Esophagus muscularis mucosa (tissue), 4 donors: ENCODE measurements at regions not wholly inside any gene's neighbourhood (a gene's known extent, or its start where the extent isn't known, plus 50 kb on each side); places are given as distances from the start of the nearest gene placed in this dataset.

Experiments
- DNase-seq: peaks from one replicate; pipeline ENCODE4 v3.0.0-alpha.2; 2017; ENCODE audit errors: extremely low spot score
- H3K27ac ChIP-seq, 4 donors: fragments of 200-600 bp; sonication (generic); replicated peaks in 1 of 4; 1 replicate in 3 of 4; 2 replicates in 1 of 4; pipeline ENCODE4 v1.5.1; 2016 to 2019; ENCODE audit warnings: mild to moderate bottlenecking in 1 of 4
- H3K27me3 ChIP-seq, 4 donors: fragments of 200-600 bp; sonication (generic); one replicate each; pipeline versions ENCODE4 v1.5.1 to v1.6.0; 2016 to 2019
- H3K36me3 ChIP-seq, 4 donors: fragments of 200-600 bp; sonication (generic); one replicate each; pipeline ENCODE4 v1.5.1; 2016 to 2019
- H3K4me1 ChIP-seq, 4 donors: fragments of 200-600 bp; sonication (generic); one replicate each; pipeline ENCODE4 v1.5.1; 2016 to 2019
- H3K4me3 ChIP-seq, 4 donors: fragments of 200-600 bp; sonication (generic); 1 replicate in 2 of 4; 2 replicates in 2 of 4; pipeline ENCODE4 v1.5.1; 2016 to 2019; ENCODE audit warnings: mild to moderate bottlenecking in 4 of 4, moderate library complexity in 1 of 4
- H3K9me3 ChIP-seq, 4 donors: fragments of 200-600 bp; sonication (generic); 1 replicate in 3 of 4; 2 replicates in 1 of 4; pipeline ENCODE4 v1.5.1; 2016 to 2019
- EP300 ChIP-seq: sonication (generic); formaldehyde crosslinking; IDR thresholded peaks from one replicate; pipeline ENCODE4 v1.6.1; 2017; ENCODE audit warnings: antibody characterized with exemption
- POLR2A ChIP-seq: fragments of 450-650 bp; IDR thresholded peaks from one replicate; pipeline ENCODE4 v1.6.1; 2017; ENCODE audit warnings: antibody characterized with exemption, moderate library complexity, mild to moderate bottlenecking, low read depth
- POLR2AphosphoS5 ChIP-seq, 2 donors: sonication (generic); formaldehyde crosslinking; IDR thresholded peaks; one replicate each; pipeline ENCODE4 v1.6.1; 2017; ENCODE audit warnings: antibody characterized with exemption in 2 of 2
- WGBS: methylation state at CpG from one replicate; pipeline ENCODE4 v1.1.5; 2018; 5-methylcytosine and 5-hydroxymethylcytosine counted together
- intact Hi-C: fragments of 100-400 bp; cut with DNase I; formaldehyde crosslinking; loops from one replicate; pipeline ENCODE4 v1.15.1; 2023
- TF ChIP-seq, protein P1 (sequence below), 3 experiments: fragments of 200-600 bp in 2 of 3; fragments of 450-650 bp in 1 of 3; sonication (generic) in 2 of 3; IDR thresholded peaks; one replicate each; pipeline ENCODE4 v1.5.1; 2017 to 2019; ENCODE audit warnings: antibody characterized with exemption in 3 of 3, mild to moderate bottlenecking in 2 of 3, moderate library complexity in 1 of 3

DNA sequence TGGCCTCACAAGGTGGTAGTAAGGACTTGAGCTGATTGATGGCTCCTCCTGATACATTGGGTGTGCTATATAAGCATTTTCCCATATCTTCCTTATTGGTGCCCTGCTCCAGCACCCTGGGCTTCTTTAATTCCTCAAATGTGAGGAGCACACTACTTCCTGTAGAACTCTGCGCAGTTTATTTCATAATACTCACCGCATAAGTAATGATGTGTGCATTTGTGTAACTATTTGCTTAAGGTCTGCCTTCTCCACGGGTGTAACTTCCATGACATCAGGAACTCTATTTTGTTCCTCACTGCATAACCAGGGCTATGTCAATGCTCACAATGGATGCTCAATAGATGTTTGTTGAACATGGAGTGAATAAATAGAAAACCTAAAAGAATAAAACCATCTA is 392.2 kb downstream of the SEC23A start:
- H3K36me3 ChIP-seq = no peaks in the 10 kb centered on the region
- 58% methylated on average over 3 of the region's 3 CpGs for WGBS
- no peaks in the 10 kb centered on the region for H3K27me3 ChIP-seq
- H3K4me1 ChIP-seq = no peaks in the 10 kb centered on the region
- DNase-seq = no peak
- H3K9me3 ChIP-seq = no peaks in the 10 kb centered on the region
- H3K4me3 ChIP-seq = no peak overlapping the region
- H3K27ac ChIP-seq = no peak overlapping the region
- no peak for TF ChIP-seq POLR2AphosphoS5 (IDR thresholded peaks at IDR 0.05)
- TF ChIP-seq, protein P1, sequence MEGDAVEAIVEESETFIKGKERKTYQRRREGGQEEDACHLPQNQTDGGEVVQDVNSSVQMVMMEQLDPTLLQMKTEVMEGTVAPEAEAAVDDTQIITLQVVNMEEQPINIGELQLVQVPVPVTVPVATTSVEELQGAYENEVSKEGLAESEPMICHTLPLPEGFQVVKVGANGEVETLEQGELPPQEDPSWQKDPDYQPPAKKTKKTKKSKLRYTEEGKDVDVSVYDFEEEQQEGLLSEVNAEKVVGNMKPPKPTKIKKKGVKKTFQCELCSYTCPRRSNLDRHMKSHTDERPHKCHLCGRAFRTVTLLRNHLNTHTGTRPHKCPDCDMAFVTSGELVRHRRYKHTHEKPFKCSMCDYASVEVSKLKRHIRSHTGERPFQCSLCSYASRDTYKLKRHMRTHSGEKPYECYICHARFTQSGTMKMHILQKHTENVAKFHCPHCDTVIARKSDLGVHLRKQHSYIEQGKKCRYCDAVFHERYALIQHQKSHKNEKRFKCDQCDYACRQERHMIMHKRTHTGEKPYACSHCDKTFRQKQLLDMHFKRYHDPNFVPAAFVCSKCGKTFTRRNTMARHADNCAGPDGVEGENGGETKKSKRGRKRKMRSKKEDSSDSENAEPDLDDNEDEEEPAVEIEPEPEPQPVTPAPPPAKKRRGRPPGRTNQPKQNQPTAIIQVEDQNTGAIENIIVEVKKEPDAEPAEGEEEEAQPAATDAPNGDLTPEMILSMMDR (IDR thresholded peaks at IDR 0.05) = no peak
- TF ChIP-seq EP300 = no peak
- intact Hi-C loops = no loop called here

DNA sequence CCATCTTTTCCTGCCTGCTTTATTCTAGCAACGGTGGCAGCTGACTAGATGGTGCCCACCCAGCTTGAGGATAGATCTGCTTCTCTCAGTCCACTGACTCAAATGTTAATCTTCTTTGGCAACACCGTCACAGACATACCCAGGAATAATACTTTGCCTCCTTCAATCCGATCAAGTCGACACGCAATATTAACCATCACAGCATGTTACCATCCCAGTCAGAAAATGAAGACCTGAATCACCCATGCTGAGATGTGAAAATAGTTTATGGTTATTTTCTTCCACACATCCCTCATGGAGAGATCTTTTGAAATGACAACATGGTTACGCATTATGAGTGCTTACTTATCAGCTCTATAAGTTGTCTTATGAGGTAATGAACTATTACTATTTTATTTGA is 392.8 kb downstream of the SEC23A start:
- intact Hi-C loops = no loop called here

GRCh38 chr14:38705220-38705619 is 397.8 kb downstream of the SEC23A start:
- no peaks in the 10 kb centered on the region for H3K4me1 ChIP-seq
- no peaks in the 10 kb centered on the region for H3K36me3 ChIP-seq
- H3K4me3 ChIP-seq = no peak overlapping the region
- no peaks in the 10 kb centered on the region for H3K27me3 ChIP-seq
- intact Hi-C loops = no loop called here
- H3K27ac ChIP-seq = no peak overlapping the region
- WGBS = 80% methylated on average over 5 of the region's 5 CpGs
- DNase-seq = no peak
- TF ChIP-seq, protein P1 (IDR thresholded peaks at IDR 0.05) = no peak
- TF ChIP-seq POLR2A = no peak
- TF ChIP-seq POLR2AphosphoS5 (IDR thresholded peaks at IDR 0.05) = no peak
- TF ChIP-seq EP300 = no peak
- no peaks in the 10 kb centered on the region for H3K9me3 ChIP-seq

More for the DNA sequence above, 392.8 kb downstream of the SEC23A start:
- TF ChIP-seq POLR2A (no peak), EP300 (no peak), POLR2AphosphoS5 (IDR thresholded peaks at IDR 0.05) (no peak)
- TF ChIP-seq, protein P1 (IDR thresholded peaks at IDR 0.05) = no peak
- H3K9me3 ChIP-seq = no peaks in the 10 kb centered on the region
- no peak for DNase-seq
- no peaks in the 10 kb centered on the region for H3K27me3 ChIP-seq
- no peak overlapping the region for H3K27ac ChIP-seq
- no peaks in the 10 kb centered on the region for H3K4me1 ChIP-seq
- H3K36me3 ChIP-seq = no peaks in the 10 kb centered on the region
- H3K4me3 ChIP-seq = no peak overlapping the region
- WGBS = 93% methylated on average over 6 of the region's 6 CpGs

DNA sequence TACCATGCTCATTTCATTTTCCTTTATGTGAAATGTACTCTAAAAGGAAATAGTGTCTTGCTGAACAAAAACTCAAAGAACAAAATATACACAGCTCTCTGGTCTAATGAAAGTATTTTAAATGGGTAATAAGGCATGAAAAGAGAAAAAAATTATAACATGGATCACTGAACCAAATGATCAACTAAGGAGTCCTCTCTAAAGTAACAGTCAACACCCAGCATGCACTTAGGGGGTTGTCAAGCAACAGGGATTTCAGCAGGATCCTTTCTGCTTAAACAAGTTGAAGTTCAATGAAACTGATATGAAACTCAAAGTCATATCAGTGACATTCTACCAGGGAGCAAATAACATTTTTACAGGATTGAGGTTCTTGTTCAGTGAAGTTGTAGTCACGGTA is 398.8 kb downstream of the SEC23A start:
- H3K27me3 ChIP-seq = no peaks in the 10 kb centered on the region
- no peak overlapping the region for H3K4me3 ChIP-seq
- TF ChIP-seq EP300 = no peak
- TF ChIP-seq, protein P1 (IDR thresholded peaks at IDR 0.05) = no peak
- TF ChIP-seq POLR2A = no peak
- no peak for TF ChIP-seq POLR2AphosphoS5 (IDR thresholded peaks at IDR 0.05)
- intact Hi-C loops = no loop called here
- no peak for DNase-seq
- no peaks in the 10 kb centered on the region for H3K9me3 ChIP-seq
- no peaks in the 10 kb centered on the region for H3K4me1 ChIP-seq
- H3K27ac ChIP-seq = no peak overlapping the region
- no peaks in the 10 kb centered on the region for H3K36me3 ChIP-seq
- WGBS = 92% methylated on average over 1 of the region's 1 CpG

DNA sequence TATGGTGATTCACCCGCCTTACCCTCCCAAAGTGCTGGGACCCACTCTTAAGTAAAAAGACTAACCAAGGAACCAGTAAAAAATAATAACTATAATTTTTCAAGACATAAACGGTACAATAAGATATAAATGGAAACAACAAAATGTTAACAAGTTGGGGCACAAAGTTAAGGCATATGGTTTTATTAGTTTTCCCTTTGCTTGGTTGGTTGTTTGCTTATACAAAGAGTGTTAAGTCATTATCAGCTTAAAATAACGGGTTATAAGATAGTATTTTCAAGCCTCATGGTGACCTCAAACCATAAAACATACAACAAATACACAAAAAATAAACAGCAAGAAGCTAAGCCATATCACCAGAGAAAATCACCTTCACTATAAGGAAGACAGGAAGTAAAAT is 406.1 kb downstream of the SEC23A start:
- intact Hi-C loops = no loop called here
- DNase-seq = no peak
- Histone ChIP-seq H3K4me3 (no peak overlapping the region), H3K27me3 (no peaks in the 10 kb centered on the region), H3K4me1 (no peaks in the 10 kb centered on the region), H3K9me3 (peaks cover 0 to 21% (median 6%) of the 10 kb centered on the region in 4 donors), H3K27ac (no peak overlapping the region), H3K36me3 (no peaks in the 10 kb centered on the region)
- no peak for TF ChIP-seq POLR2A
- no peak for TF ChIP-seq EP300
- no peak for TF ChIP-seq POLR2AphosphoS5 (IDR thresholded peaks at IDR 0.05)
- TF ChIP-seq, protein P1 (IDR thresholded peaks at IDR 0.05) = no peak
- 78% methylated on average over 3 of the region's 3 CpGs for WGBS
